LoVo (cell line): ENCODE measurements at regions not wholly inside any gene's neighbourhood (a gene's known extent, or its start where the extent isn't known, plus 50 kb on each side); places are given as distances from the start of the nearest gene placed in this dataset.
"Not testable (repeated sequence)": the region's sequence is repeated elsewhere in the genome, so short reads cannot be mapped to it uniquely, and the experiment has no call there.

Experiments used
- DNase-seq: peaks from one replicate; pipeline ENCODE4 v3.0.0-alpha.2; 2016; ENCODE audit warnings: low spot score

- DNase-seq = not testable (repeated sequence)
These were observed 62.1 kb upstream of the SMURF2 start for GRCh38 chr17:64724246-64724645.

GRCh38 chr17:64723781-64724180, 61.7 kb upstream of the SMURF2 start:
- no peak for DNase-seq

DNA sequence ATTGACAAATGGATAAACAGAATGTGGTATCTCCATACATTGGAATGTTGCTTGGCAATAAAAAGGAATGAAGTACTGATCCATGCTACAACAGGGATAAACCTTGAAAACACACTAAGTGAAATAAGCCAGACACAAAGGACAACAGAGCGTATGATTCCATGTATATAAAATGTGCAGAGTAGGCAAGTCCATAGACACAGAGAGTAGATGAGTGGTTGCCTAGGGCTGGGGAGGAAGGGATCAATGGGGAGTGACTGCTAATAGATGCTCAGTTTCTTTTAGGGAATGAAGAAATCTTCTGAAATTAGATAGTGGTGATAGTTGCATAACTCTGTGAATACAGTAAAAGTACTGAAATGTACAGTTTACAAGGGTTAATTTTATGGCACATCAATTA, 59.4 kb upstream of the SMURF2 start:
- DNase-seq = not testable (repeated sequence)

- not testable (repeated sequence) for DNase-seq
These were observed 58.1 kb upstream of the SMURF2 start for GRCh38 chr17:64720253-64720652.

- not testable (repeated sequence) for DNase-seq
These were observed 57.4 kb upstream of the SMURF2 start for GRCh38 chr17:64719517-64719916.

- not testable (repeated sequence) for DNase-seq
These were observed 56.7 kb upstream of the SMURF2 start for GRCh38 chr17:64718816-64719215.

DNA sequence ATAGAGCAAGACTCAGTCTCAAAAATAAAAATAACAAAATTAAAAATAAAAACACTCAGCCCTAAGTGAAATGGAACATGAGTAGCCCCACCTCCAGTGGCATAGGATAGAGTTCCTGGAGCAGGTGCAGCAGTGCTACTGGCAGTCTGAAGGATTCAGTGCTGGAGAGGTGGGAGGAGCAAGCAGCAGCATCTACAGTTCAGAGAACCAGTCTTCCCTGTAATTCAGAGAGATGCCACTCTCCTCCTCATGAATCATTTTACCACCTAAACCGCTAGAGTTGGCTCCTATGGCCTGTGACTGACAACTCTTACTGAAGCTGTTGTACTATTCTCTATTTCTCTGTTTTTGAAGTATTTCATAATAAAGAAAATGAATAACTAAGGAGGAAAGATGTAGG, 56.0 kb upstream of the SMURF2 start:
- DNase-seq = no peak

- DNase-seq = not testable (repeated sequence)
These were observed 54.4 kb upstream of the SMURF2 start for GRCh38 chr17:64716496-64716895.

DNA sequence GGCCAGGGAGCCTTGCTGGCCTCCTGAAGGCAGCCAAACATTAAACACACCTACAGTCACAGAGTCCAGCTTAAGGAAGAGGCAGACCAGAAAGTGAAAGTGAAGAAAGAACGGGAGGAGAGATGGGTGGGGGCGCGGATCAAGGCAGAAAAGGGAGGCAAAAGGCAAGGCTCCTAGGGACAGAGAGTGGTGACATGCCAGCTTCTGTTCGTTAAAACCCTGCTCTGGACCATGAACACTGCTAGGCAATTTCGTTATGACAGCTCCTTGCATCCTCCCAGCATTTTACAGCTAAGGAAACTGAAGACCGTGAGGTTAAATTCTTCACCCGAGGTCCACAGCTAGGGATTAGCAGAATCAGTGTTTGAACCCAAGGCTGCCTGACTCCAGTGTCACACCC, 51.7 kb upstream of the SMURF2 start:
- DNase-seq = not testable (repeated sequence)

DNA sequence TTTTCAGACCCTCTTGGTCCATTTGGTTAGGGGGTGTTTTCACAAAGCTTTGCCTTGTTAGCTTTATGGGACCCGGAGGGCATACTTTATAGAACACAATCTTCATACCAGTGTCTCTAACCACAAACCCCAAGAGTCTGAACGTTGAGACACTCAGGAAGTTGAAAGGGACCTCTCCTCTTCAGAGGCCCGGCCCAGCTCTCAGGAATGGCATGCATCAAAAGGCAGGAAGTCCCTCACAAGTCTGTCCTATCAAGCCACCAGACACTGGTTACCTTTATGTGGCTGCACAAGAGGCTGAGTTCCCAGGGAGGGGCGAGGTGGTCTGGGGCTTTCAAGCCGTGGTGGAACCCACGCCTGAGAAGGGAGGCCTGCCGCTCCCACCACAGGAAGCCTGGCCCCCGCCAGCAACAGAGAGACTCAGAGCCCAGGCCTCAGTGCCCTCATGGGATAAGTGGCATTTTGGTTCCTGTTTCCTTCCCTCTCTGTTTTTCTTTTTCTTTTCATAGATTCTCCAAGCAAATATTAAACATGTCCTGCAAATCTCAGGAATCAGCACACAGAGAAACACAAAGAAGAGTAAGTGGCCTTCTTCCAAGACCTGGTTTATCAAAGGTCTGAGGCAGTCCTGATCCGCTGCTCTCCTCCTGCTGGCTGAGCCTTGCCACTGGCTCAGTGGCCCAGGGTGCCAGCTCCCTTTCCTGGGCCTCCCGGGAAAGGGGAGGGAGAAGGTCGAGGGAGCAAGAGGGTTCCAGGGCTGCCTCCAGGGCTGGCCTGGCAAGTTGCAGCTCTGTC, 50.6 kb upstream of the SMURF2 start:
- not testable (repeated sequence) for DNase-seq
